ENCODE measurements at regions not wholly inside any gene's neighbourhood (a gene's known extent, or its start where the extent isn't known, plus 50 kb on each side); places are given as distances from the start of the nearest gene placed in this dataset.

GRCh38 chr9:13811876-13812275, 502.1 kb downstream of the NFIB start (continued):
- TF ChIP-seq RREB1 (CRISPR knock-in tag; IDR thresholded peaks at IDR 0.05) (no peak), KLF13 (tag; IDR thresholded peaks at IDR 0.05; ENCODE audit: borderline replicate concordance, low read depth) (no peak), CHD2 (IDR thresholded peaks at IDR 0.05; ENCODE audit: low read depth, low read length) (no peak), SUPT5H (IDR thresholded peaks at IDR 0.05) (no peak), MEF2D (tag; conservative IDR thresholded peaks at IDR 0.05; ENCODE audit: low read depth) (no peak), VEZF1 (CRISPR knock-in tag; IDR thresholded peaks at IDR 0.05) (no peak), NKRF (IDR thresholded peaks at IDR 0.05; ENCODE audit: borderline replicate concordance) (no peak), HNRNPH1 (optimal IDR thresholded peaks at IDR 0.05; ENCODE audit: low read depth, low read length) (no peak), RNF2 (IDR thresholded peaks at IDR 0.05) (no peak), USF1 (CRISPR knock-in tag; IDR thresholded peaks at IDR 0.05) (no peak), HEY1 (CRISPR knock-in tag; IDR thresholded peaks at IDR 0.05; ENCODE audit: borderline replicate concordance) (no peak), SMAD3 (CRISPR knock-in tag; conservative IDR thresholded peaks at IDR 0.05) (no peak)

Measured in K562 (cell line).